H7 (cell line): ENCODE measurements at regions not wholly inside any gene's neighbourhood (a gene's known extent, or its start where the extent isn't known, plus 50 kb on each side); places are given as distances from the start of the nearest gene placed in this dataset.
"Not testable (repeated sequence)": the region's sequence is repeated elsewhere in the genome, so short reads cannot be mapped to it uniquely, and the experiment has no call there.

Experiments used
- DNase-seq: peaks from one replicate; pipeline ENCODE4 v3.0.0; 2012
- H3K27me3 ChIP-seq: 2 replicates; pipeline ENCODE4 v1.6.0; 2011; ENCODE audit warnings: mild to moderate bottlenecking, low read length; ENCODE audit not compliant: control insufficient read depth, insufficient read depth
- H3K36me3 ChIP-seq: replicated peaks from 2 replicates; pipeline ENCODE4 v1.5.1; 2011; ENCODE audit warnings: low read length; ENCODE audit not compliant: control insufficient read depth, insufficient read depth
- H3K4me3 ChIP-seq: 2 replicates; pipeline ENCODE4 v1.5.1; 2011; ENCODE audit warnings: low read depth, mild to moderate bottlenecking, control low read depth, low read length, moderate library complexity; ENCODE audit not compliant: insufficient read depth

DNA sequence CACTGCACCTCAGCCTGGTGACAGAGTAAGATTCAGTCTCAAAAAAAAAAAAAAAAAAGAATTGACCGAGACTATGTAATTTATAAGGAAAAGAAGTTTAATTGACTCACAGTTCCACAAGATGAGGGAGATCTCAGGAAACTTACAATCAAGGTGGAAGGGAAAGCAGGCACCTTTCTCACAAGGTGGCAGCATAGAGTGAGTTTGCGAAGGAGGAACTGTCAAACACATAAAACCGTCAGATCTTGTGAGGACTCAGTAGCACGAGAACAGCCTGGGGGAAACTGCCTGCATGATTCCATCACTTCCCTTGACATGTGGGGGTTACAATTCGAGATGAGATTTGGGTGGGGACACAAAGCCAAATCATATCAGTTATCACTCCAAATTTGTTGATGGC is 380.9 kb downstream of the EDEM1 start:
- no peak for DNase-seq
- Histone ChIP-seq H3K27me3 (no peaks in the 10 kb centered on the region), H3K4me3 (no peak overlapping the region), H3K36me3 (no peaks in the 10 kb centered on the region)

DNA sequence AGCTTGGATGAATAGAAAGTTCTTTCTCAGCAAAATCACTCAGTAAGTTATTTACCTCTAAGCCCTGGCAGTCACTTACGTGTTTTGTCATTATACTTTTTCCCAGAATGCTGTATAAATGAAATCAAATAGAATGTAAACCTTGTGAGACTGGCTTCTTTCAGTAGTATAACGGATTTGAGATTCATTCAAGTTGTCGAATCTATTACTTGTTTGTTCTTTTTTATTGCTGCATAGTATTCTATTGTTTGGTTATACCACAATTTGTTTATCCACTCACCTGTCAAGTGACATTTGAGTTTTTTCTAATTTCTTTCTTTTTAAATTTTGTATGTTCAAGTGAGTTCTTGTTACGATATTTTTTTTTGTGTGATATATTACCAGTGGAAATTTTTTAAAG is 381.6 kb downstream of the EDEM1 start:
- Histone ChIP-seq H3K4me3 (no peak overlapping the region), H3K36me3 (no peaks in the 10 kb centered on the region), H3K27me3 (no peaks in the 10 kb centered on the region)
- no peak for DNase-seq

DNA sequence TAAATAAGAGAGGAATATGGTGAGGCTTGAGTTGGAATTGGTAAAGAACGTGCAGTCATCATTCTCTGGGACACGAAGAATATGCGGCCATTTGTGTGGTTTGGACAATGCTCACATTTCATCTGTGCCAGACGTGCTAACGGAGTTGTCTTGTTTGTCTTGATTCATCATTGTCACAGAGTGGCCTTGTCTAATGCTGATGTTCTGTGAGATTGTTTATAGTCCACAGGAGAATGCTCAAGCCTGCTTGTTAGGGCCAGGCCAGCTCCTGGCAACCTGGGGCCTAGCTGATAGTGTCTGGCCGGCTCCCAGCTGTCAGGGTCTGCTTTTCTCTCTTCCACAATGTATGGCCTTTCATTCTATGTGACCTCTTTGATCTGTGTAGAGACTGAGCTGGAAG is 384.7 kb downstream of the EDEM1 start:
- no peak for DNase-seq
- Histone ChIP-seq H3K36me3 (no peaks in the 10 kb centered on the region), H3K4me3 (no peak overlapping the region), H3K27me3 (no peaks in the 10 kb centered on the region)

DNA sequence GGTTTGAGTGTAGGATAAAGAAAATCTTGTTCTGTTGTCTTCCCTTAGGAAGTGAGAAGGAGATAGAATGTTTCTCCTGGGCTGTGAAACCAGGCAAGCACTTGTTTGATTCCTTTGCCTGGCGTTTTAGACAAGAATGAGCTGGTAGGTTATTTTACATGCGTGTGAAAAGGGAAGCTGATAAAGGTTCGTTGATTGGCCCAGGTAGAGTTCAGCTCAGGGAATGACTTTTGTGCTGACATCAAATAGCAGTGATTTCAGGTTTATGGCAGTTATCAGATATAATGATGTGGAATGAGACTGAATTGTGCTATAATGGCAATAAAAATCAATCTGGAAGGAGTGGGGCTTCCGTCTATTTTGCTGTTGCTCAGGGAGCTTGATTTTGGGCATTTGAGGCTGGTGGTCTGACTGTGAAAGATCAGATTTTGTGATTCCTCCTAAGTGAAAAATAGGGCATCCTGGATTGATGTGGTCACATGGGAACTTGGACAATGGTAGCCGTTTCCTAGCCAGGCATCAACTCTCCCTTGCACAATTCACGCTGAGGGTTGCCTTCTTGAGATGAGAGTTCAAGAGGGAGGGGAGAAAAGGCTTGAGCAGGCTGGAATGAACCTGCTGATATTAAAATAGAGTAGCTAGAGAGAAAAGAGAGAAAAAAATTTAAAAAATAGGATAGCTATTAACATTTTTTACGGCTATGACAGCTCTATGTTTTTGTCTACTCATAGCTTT is 388.9 kb downstream of the EDEM1 start:
- Histone ChIP-seq H3K36me3 (no peaks in the 10 kb centered on the region), H3K27me3 (no peaks in the 10 kb centered on the region)

DNA sequence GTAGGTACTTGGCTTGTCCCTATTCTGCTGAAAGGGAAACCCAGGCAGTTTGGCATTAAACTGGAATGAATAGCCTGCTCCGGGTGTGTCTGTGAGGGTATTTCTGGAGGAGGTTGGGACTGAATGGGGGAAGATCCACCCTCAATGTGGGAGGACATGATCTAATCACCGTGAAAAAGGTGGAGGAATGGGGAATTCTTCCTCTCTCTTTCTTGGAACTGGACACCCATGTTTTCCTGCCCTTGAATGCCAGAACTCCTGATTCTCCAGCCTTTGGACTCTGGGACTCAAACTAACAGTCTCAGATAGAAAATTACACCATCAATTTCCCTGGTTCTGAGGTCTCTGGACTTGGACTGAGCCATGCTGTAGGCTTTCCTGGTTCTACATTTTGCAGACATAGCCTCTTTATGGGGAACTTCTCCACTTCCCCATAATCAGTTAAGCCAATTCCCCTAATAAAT is 391.7 kb downstream of the EDEM1 start:
- H3K27me3 ChIP-seq = no peaks in the 10 kb centered on the region
- no peak for DNase-seq
- no peaks in the 10 kb centered on the region for H3K36me3 ChIP-seq
- no peak overlapping the region for H3K4me3 ChIP-seq

More for the DNA sequence above, 388.9 kb downstream of the EDEM1 start:
- H3K4me3 ChIP-seq = no peak overlapping the region
- no peak for DNase-seq

DNA sequence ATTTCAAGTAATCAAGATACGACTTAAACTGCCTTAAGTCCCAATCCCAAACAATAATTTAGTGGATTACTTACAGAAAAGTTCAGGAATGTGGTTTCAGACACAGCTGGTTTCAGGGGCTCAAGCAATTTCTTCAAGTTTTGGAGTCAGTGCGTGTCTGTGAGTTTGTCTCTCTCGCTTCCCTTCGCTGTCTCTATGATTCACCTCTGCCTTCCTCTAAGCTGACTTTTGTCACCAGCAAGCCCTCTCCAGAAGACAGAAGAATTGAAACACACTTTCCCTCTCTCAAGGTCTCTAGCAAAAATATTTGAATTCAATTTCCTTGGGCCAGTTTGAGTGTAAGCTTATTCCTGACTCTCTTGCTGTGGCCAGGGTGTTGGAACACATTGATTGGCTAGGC is 392.4 kb downstream of the EDEM1 start:
- H3K36me3 ChIP-seq = no peaks in the 10 kb centered on the region
- DNase-seq = no peak
- H3K27me3 ChIP-seq = no peaks in the 10 kb centered on the region
- no peak overlapping the region for H3K4me3 ChIP-seq

DNA sequence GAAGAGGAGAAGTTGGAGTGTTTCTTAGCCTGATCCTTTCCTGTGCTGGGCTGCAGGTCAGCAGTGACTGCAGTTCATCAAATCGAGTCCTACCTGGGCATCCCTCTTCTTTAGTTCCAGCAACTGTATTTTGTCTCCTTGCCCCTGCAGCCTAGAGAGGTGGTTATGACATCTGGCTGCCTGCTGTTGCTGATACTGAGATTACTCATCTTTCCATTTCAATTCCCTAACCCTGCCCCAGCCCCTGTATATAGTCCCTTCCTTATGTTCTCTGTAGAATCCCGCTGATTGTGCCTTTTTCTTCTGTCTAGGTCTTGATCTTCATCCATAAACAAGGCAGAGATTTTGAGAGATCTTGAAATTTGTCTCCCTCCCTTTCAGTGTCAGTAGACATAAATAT is 393.3 kb downstream of the EDEM1 start:
- Histone ChIP-seq H3K4me3 (no peak overlapping the region), H3K27me3 (no peaks in the 10 kb centered on the region)

DNA sequence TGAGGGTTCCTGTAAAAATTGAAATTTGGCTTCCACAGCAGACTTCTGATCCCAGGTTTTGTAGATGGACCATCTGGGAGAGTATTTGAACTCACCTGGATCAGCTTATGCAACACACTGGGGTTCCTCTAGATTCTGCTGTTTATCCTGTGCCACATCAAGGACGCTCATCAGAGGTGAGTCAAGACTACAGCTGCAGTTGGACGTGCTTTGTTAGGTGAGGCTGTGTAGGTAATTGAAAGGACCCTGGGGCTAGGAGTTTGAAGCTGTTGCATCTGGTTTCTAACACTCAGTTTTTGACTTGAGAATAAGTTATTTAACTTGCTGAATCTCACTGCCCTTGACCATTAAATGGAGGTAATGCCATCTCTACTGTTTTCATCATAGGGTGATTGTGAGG is 394.2 kb downstream of the EDEM1 start:
- no peak for DNase-seq
- H3K36me3 ChIP-seq = no peaks in the 10 kb centered on the region
- H3K27me3 ChIP-seq = no peaks in the 10 kb centered on the region
- H3K4me3 ChIP-seq = no peak overlapping the region

More for the DNA sequence above, 393.3 kb downstream of the EDEM1 start:
- no peaks in the 10 kb centered on the region for H3K36me3 ChIP-seq
- DNase-seq = no peak

DNA sequence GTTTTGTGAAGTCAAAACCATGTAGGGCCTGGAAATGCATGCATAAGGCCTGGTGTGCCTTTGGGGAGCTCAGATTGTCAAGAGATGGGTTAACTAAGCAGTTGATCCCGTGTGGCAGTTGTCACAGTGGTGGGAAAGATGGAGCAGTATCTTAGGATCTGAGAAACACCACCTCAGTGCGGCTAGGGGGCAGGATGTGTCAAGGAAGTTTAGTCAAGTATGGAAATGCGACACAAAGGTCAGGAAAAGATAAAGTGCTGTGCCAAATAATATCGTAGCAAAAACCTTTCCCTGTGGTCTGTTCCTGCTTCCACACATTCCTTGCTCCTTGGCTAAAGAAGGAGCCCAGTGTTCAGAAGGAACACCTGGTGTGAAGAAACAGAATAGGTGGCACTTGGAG is 396.4 kb downstream of the EDEM1 start:
- Histone ChIP-seq H3K4me3 (no peak overlapping the region), H3K36me3 (no peaks in the 10 kb centered on the region), H3K27me3 (no peaks in the 10 kb centered on the region)
- DNase-seq = no peak

DNA sequence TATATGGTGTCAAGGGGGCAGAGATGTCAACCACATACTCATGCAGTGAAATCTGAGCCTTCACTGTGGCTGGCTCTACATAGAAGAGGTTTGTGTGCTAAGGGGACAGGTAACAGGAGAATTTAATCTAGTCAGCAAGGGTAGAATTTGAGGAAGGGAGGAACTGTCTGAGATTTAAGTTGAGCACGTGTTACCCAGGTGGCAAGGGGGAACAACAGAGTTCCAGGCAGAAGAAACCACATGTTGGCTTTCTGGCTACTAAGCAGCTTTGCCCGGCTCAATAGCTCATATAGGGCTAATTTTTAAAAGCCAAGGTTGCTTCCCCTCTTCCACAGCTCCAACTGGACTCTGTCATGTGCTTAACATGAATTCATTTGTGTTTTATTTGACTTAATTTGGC is 397.6 kb downstream of the EDEM1 start:
- no peak for DNase-seq
- no peaks in the 10 kb centered on the region for H3K27me3 ChIP-seq
- no peak overlapping the region for H3K4me3 ChIP-seq
- H3K36me3 ChIP-seq = no peaks in the 10 kb centered on the region

DNA sequence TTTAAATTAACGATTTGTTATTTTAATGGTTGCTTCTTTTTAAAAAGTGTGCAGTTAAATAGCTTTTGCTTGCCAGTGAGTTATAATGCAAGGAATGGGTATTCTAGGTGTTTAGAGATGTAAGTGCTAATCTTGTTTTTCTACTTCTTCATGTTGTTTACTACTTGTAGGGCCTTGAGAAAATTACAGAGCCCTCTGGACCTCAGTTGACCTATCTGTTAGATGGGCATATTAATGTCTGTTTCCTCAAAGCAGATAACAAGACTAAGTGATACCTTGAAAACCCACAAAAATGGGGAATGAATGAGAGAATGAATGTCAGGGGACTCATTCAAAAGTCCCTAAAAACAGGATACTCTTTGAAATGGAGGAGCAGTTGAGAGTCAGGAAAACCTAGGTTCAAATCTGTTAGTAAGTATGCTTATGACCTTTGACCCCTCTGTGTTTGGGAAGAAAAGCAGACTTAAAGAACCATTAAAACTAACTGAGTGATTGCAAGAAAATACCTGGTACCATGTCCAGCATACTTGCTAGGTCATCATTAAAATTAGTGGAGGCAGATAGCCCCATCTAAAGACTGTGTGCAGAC is 419.5 kb downstream of the EDEM1 start:
- no peak overlapping the region for H3K4me3 ChIP-seq
- H3K27me3 ChIP-seq = no peaks in the 10 kb centered on the region
- no peak for DNase-seq
- no peaks in the 10 kb centered on the region for H3K36me3 ChIP-seq

DNA sequence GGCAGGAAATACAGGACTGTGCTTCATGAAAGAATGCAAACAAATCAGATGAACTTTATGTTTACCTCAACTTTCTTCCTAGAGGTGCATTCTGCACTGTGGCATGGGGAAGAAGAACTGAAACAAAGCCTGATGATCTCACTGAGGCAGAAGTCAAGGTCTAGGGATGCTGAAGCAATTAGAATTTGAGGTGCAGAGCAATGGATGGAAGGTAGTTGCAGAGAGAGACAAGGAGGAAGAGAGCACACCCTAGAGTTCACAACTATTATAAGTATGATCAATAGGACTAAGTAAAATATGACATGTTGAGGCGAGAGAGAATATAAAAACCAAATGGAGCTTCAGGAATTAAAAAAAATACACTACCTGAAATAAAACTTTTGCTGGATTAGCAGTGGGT is 420.1 kb downstream of the EDEM1 start:
- H3K4me3 ChIP-seq = no peak overlapping the region
- no peak for DNase-seq
- H3K27me3 ChIP-seq = no peaks in the 10 kb centered on the region

DNA sequence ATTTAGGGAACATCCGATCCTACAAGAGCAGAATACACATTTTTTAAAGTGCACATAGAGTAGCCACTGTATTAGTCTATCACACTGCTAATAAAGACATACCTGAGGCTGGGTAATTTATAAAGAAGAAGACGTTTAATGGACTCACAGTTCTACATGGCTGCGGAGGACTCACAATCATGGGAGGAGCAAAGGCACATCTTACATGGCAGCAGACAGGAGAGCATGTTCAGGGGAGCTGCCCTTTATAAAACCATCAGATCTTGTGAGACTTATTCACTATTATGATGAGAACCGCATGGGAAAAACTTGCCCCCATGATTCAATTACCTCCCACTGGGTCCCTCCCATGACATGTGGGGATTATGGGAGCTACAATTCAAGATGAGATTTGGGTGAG is 421.5 kb downstream of the EDEM1 start:
- not testable (repeated sequence) for DNase-seq, H3K27me3 ChIP-seq

More for the DNA sequence above, 420.1 kb downstream of the EDEM1 start:
- no peaks in the 10 kb centered on the region for H3K36me3 ChIP-seq

DNA sequence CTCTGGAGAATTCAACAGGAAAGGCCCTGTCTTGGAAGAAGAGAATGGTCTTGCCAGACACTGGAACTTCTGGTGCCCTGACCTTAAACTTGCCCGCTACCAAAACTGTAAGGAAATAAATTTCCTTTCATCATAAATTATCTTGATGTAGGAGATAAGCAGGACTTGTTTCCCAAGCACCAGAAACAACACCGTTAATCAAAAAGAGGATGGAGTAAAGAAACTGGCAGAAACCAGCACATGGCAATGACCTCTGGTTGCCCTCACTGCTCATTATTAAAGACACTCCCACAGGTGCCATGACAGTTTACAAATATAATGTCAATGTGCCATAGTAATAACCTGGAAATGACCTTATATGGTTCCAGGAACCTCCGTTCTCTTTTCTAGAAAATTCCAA is 426.1 kb downstream of the EDEM1 start:
- no peaks in the 10 kb centered on the region for H3K27me3 ChIP-seq
- H3K36me3 ChIP-seq = no peaks in the 10 kb centered on the region
- DNase-seq = no peak
- H3K4me3 ChIP-seq = no peak overlapping the region

More for the DNA sequence above, 421.5 kb downstream of the EDEM1 start:
- not testable (repeated sequence) for H3K36me3 ChIP-seq, H3K4me3 ChIP-seq

DNA sequence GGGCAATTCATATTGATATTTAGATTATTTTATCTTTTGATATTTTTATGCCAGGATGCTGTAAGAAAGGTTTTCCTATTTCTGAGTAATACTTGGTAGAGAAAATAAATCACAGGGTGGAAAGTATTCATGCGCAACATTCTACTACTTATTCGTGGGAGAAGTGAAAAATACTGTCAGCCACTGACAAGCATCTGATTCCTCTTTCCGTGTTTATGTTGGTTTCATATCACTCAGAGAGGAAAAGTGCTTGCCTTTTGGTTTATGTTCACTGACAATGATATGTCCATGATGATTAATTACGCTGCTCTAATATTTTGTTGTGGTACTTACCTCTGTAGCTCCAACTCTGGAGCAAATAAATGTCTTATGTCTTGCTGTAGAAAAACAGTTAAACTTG is 429.4 kb downstream of the EDEM1 start:
- H3K4me3 ChIP-seq = no peak overlapping the region
- no peak for DNase-seq
- no peaks in the 10 kb centered on the region for H3K27me3 ChIP-seq
- H3K36me3 ChIP-seq = no peaks in the 10 kb centered on the region
